ENCODE measurements at regions not wholly inside any gene's neighbourhood (a gene's known extent, or its start where the extent isn't known, plus 50 kb on each side); places are given as distances from the start of the nearest gene placed in this dataset.
"Not testable (repeated sequence)": the region's sequence is repeated elsewhere in the genome, so short reads cannot be mapped to it uniquely, and the experiment has no call there.

DNA sequence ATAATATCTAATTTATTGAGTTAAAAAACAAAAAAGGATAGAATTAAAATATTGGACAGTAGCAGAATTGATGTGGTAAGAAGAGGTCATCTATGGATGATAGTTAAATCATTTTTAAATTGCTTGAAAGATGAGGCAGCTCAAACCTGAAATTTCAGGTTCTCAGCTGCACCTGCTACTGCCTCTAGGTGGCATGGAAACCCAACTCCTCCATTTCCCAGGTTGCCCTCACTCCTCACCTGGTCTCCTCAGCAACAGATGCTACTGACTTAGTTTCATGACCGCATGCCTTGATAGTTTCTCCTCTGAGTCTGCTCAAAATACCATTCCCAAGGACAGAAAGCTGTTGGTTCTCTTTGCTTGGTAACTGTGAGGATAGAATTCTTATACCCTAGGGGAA lies 148.1 kb downstream of the ABHD5 start:
- DNase-seq = no peak

DNA sequence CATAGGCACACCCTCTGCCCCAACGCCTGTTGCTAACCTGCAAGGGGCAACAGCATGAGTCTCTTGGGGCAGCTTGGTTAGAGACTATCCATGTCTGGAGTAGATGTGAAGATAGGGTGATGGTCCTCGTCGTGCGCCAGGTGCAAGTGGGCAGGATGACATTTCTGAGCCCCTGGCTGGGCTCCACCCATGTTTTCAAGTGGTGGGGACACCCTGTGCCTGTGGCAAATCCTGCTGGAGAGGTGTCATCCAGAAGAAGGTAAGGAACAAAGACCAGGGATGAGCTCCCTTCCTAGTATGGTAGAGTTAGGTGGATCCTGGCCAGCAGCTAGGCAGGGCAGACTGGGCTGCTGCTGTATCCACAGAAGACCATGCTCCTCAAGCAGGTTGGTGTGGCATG lies 152.6 kb downstream of the ABHD5 start:
- no peak for DNase-seq

DNA sequence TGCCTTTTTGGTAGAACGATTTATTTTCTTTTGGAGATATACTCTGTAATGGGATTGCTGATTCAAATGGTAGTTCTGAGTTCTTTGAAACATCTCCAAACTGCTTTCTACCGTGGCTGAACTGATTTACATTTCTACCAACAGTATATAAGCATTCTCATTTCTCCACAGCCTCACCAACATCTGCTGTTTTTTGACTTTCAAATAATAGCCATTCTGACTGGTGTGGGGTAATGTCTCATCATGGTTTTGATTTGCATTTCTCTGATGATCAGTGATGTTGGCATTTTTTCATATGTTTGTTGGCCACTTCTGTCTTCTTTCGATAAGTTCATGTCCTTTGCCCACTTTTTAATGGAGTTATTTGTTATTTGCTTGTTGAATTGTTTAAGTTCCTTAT lies 154.0 kb downstream of the ABHD5 start:
- DNase-seq = no peak

DNA sequence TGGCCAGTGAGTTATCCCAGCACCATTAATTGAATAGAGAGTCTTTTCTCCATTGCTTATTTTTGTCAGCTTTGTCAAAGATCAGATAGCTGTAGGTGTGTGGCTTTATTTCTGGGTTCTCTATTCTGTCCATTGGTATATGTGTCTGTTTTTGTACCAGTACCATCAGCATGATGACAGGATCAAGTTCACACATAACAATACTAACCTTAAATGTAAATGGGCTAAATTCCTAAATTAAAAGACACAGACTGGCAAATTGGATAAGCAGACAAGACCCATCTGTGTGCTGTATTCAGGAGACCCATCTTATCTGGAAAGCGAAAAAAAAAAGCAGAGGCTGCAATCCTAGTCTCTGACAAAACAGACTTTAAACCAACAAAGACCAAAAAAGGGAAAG lies 154.8 kb downstream of the ABHD5 start:
- not testable (repeated sequence) for DNase-seq

DNA sequence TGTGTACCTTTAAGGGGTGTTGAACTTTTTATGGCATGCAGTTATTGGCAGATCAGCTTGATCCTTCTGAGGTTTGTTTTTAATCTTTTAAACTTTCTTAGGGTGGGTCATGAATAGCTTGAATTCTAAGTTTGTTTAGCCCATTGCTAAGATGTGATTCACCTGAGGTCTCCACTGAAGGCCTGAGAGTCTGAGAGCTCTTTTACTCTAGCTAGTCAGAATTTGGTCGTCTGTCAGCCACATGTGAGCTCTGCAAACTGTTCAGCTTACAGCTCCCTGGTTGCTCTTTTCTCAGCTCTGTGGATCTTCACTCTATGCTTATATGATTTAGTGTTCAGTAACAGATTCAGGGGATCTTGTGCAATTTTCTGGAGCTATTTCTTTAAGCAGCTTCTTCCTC lies 161.3 kb downstream of the ABHD5 start:
- DNase-seq = no peak

DNA sequence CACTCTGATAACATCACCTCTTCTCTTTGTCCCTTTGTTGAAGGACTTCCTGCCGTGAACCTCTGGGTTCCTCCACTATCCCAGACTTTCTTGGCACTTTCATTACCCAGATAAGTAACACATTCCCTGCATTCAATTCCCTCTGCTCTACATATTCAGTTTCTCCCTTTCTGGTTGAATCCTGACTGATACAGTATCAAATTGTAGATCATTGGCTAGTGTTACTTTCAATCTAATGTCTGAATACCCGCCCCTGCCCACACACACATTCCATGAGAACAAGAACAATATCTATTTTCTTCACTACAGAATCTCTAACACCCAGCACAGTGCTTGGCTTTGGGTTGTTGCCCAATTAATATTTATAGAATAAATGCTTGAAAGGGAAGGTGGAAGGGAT lies 163.5 kb downstream of the ABHD5 start:
- DNase-seq = no peak

DNA sequence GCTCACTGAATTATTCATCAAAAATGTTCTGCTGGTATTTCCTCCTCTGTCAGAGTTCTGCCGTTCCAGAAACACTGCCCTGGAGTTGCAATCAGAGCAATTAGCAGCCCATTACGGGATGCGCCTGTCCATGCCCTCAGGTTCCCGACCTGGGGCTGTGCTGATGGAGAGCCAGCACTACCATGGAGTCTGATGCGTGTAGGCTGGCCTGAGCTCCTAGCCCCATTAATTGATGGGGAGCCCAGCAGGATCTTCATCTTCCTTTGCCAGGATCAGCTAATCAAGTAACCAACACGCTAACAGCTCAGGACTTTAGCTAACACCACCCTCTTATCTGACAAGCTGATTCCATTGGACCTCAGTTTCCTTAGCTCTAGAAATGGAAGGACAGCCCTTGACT lies 164.2 kb downstream of the ABHD5 start:
- DNase-seq = no peak

DNA sequence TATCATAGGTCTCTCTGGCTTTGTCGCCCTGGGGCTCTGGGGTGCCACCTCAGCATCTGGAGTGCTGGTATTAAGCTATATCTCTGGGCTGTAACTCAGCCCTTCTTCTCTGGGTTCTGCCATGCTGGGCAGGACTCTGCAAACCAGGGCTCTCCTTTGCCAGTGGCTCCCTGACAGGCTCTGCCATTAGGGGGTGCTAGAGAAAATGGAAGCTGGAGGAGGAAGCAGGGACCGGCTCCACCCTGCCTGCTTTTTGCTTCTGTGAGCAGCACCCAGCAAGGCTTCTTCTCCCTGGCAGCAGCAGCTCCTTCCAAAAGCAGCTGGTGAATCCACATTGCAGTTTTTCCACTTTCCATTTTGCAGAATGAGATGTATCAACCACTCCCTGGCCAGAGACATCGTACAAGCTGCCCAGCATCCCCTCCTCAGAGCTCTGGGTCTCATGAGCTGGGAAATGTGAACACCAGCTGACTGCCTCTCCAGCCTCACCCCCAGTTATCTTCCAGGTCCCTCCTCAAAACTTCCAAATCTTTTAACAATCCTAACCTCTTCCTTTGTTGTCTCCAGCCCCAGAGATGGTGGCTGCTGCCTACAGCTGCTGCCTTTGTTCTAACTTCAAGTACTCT lies 165.0 kb downstream of the ABHD5 start:
- DNase-seq = no peak

DNA sequence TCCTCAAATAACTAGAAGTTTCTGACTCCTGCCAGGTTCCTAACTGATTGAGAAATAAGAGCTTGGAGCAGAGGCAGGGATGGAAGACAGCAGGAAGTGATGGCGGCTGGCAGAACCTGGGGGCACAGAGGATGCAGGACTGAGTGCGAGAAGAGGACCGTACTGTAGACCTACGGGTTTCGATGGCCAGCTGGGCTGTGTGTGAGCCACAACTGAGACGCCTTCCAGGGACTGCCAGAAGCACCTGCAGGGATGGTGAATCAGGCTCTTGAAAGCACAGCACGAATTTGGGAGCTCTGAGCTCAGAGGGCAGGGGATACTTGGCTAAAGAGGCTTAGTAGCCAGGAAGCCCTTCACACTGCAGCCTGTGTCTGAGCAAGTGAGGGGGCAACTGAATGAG lies 165.6 kb downstream of the ABHD5 start:
- DNase-seq = no peak

DNA sequence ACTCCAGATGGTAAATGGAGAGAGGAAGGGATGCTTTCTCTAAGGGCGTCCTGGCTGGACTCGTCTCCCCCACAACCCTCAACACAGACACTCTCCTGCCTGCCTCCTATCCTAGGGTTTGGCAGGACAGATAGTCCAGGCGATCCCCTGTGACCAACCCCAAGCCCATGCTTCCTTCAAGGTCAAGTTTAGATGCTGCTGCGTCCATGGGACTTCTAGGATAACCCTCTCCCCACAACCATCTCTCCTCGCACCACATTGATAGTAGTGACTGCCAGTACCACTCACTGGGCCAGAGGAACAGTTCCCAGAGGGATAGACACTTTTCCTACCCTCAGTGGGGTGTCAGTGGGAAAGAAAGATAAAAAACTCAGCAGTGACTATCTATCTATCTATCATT lies 166.0 kb downstream of the ABHD5 start:
- no peak for DNase-seq

DNA sequence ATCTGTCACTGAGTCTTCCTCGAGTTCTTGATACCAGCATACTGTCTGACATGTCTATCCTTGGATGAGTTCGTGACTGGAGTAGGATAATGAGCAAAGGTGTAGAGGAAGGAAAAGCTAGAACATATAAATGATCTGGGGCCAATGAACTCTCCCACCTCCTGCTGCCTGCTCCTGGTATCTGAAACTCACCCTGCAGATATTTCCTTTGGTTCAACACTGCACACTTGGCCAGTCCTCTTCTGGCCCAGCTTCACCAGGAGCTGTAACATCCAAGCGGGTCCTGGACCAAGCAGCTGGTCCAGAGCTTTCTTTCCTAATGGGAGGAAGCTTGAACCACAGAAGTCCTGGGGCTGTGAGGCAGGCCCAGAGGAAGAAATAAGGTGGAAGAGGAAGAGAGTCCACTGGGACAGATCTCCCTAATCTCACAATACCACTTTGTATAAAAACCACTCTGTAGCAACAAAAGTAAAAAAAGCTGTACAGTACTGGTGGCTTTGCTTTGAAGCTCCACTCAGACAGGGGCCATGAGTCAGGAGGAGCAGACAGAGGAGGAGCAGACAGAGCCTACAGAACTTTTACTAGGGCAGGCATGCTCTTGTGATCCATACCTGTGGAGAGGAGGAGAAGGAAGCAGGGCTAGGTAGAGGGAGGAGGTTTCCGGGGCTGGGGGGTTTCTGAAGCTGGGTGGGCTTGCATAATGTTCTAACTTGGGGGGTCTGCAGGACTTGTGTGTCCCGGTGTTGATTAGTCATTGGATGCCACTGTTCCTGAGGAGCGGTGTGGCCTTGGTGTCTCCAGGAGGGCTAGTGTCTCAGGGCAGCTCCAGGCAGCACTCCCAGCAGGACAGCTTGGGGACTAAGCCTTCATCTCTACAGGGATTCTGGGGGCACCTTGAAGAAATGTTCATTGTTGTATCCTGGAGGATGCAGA lies 166.9 kb downstream of the ABHD5 start:
- DNase-seq = no peak

DNA sequence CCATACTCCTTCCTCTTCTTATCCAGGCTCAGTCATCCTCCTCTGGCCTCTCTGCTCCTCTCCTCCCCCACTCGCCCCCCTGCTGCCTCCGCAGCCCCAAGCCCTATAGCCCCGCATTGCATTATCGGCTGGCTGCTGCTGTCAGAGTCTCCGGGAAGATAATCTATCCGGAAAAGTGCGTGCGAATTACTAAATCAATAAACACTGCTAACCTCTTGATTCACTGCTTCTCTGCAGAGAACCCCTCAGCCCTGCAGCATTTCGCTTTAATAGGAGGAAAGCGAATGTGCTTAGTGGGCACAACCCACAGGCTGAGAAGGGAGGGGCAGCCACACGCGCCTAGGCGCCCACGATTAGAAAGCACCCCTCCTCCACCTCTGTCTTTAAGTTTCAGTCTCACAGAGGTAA lies 167.6 kb downstream of the ABHD5 start:
- DNase-seq = no peak

DNA sequence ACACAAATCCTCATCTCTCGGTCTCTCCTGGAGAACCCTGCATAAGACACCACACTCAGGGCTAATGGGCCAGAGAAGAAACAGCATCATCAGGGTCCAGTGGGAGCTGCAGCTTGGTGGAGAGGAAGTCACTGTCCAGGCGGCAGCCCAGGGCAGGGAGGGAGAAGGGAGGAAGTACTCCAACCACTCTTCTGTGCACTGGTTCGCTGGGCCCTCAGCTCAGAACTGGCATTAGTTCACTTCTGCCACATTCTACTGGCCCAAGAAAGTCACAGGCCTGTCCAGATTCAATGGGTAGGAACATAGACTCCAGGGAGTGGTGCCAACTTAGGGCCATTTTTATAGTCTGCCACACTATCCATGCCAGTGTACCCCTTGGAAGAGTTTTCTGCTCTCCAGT lies 169.0 kb downstream of the ABHD5 start:
- DNase-seq = no peak

DNA sequence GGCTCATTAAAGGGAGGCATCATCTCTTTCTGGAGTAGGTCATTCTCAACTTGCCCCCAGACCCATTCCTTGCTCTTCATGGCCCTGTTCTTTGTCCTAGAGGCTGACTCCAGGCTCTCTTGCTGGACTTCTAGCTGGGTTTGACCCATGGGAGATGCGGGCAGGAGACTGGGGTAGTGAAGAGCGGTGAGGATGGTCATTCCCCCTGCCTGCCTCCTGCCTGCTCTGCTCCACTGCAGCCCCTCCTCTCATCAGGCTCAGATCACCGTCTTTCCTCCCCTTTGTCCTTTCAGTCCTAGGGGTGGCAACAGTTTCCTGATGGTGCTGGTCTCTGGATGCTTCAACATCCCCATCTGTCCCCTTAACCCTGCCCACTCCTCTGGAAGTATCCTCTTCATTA lies 170.9 kb downstream of the ABHD5 start:
- DNase-seq = no peak

DNA sequence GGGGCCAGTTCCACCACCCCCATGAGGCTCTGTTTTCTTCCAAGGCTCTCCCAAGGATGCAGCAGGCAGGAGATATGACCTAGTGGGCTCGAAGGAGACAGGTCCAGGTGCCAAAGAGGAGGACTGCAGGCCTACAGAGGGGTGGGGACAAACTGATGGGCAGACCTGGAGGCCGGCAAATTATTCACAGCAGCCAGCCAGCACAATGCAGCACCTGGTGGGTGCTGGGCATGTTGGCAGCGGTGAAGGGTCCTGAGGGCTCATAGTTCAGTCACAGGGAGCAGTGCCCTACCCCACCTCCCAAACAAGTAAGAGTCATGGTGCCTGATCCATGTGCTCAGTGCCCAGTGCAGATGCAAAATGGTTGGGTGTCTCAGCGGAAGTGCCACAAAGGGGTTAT lies 171.7 kb downstream of the ABHD5 start:
- DNase-seq = no peak

DNA sequence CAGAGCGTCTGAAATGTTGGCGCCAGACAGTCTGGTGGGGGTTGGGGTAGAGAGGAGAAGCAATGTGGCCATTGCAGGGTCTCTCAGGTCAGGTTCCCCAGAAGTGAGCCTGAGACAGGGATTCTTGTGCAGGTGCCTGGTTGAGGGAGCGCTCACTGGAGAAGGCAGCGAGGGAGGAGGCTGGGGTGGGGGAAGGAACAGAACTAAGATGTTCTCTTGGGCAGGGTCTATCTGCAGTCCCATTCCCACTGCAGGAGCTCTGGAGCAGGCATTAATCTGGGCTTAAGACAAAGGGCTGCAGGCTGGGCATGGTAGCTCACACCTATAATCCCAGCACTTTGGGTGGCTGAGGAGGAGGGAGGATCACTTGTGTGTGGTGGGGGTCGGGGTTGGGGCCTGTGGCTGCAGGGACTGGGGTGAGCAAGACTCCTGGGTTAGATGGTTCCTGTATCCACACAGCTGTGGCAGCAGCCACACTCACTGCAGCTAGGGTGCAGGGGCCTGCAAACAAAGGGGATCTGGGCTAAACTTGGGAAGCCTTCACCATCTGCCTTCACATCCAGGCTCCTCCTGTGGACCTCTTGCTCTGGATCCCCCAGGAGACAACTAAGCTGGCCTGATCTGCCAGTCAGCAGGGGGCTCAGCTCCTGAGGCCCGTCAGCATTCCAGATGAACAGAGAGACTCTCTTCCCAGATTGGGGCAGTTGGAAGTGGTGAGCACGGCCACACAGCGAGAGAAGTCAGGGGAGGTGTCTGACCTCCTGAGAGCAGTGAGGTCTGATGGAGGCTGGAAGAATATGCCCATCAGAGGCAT lies 172.5 kb downstream of the ABHD5 start:
- DNase-seq = no peak

DNA sequence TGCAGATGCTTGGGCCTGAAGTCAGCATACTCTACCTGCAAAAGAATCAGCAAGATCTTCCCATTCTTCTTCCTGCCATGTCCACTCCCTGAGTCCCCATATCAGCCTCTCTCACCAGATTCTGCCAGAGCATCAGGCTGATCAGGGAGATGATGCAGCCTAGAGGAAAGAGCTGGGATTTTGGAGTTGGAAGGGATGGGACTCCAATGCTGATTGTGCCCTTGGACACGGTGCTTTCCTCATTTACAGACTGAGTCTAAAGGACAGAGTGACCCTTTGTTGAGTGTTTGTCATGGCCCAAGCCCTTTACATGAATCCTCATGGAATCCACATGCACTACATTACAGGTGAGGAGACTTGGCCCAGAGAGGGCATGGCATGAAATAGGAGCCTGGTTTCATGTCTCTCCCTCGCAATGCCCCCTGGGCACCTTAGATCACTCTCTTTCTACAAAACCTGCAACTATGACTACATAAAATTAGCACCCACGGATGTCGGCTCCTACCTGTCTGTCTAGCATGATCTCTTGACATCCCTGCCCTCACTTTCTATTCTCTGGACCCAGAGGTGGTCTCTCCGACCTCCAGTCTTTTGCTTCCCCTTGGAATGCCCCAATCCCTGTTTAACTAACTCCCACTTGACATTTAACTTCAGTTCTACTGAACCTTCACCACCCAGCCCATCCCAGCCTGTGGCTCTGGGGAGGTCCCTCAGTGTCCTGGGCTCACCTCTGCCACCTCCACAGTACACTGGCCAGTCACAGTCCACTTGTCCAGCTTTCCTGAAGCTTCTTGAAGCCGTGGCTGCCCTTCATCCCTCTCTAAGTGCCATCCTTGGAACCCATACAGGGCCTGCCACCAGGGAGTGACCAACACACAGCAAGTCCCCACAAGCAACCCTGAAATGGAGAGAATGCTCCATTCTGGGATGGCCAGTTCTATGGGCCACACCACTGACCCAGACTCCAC lies 173.5 kb downstream of the ABHD5 start:
- DNase-seq = no peak

DNA sequence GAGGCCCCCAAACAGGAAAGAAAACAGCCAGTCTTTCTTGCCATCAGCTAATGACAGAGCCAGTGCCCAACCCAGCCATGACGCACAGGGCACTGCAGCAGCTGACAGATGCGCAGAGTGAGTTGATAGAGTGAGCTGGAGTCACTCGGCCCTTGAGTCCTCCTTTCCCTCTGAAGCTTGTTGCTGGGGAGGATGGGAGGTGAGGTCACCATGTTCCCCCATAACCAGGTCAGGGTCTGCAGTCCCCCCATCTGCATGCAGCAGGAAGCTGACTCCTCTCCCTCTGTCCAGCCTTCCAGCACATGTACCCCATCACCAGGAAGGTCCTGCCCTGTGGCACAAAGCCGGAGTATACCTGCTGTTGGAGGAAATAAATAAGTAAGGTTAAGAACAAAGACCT lies 174.6 kb downstream of the ABHD5 start:
- no peak for DNase-seq

DNA sequence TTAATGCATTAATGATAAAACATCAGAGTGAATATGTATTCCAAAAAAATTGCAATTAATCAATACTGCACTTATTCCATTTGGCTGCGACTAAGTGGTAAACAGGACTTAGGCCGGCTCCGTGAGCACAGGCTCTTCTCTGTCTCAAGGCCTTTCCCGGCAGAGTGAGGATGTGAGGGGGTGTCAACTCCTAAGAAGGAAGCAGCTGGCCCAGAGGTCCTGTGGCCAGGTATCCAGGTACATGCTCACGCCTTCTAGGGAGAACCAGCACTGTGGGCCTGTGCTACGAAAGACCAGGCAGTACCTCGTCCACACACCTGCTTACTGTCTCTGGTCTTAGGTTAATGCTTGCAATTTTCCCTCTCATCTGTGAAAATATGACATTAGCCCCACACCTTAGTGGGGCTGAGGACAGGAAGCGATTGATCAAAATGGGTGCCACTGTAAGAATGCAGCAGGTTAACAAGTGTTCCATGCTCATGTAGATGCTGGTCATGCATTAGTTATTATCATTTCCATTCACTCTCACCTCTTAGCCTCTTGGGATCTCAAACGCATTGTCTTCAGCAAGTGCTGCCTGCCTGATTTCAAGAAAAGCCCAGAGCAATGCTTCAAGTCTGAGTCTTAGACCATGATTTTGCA lies 175.3 kb downstream of the ABHD5 start:
- no peak for DNase-seq

DNA sequence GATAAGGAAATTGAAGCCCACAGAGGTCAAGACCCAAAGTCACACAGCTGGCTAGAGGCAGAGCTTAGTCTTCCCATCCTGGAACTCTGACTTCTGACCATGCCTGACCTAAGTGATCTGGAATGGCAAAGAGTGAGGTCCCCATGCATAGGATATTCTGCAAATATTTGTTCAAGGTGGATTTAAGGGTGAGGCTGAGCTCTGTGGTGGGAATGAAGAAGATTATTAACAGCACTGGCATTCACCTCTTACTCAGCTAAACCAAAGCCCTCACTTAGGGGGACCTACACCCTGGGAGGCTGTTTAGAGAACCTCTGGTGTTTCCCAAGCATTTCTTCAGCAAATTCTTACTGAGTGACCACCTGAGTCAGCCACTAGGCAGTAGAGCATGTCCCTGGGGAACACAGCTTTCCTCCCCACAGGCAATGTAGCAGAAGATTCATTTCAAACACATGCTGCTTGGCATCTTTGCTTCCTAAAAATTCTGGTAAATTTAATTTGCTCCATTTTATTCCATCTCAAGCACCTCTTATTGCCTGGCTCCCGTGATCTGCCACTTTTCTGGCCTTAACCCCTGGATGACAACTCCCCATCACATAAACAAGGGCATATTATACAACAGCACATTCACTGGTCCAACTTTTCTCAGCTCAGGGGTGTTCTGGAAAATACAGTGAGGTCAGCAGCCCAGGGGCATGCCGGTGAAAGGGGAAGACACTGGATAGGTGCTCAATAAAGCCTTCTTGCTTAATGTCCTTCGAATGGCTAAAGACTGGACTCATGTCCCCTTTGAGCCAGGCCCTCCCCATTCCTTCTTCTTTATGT lies 176.0 kb downstream of the ABHD5 start:
- DNase-seq = no peak

Measured in left hindlimb (tissue), 1 donor.